ENCODE measurements at regions not wholly inside any gene's neighbourhood (a gene's known extent, or its start where the extent isn't known, plus 50 kb on each side); places are given as distances from the start of the nearest gene placed in this dataset.

GRCh38 chr2:128438586-128438985 lies 119.9 kb upstream of the HS6ST1 start:
- FAIRE-seq = no peak

GRCh38 chr2:128439031-128439790 lies 120.5 kb upstream of the HS6ST1 start:
- no peak for FAIRE-seq

- FAIRE-seq = no peak
Measured at GRCh38 chr2:128439791-128440665, 121.4 kb upstream of the HS6ST1 start.

DNA sequence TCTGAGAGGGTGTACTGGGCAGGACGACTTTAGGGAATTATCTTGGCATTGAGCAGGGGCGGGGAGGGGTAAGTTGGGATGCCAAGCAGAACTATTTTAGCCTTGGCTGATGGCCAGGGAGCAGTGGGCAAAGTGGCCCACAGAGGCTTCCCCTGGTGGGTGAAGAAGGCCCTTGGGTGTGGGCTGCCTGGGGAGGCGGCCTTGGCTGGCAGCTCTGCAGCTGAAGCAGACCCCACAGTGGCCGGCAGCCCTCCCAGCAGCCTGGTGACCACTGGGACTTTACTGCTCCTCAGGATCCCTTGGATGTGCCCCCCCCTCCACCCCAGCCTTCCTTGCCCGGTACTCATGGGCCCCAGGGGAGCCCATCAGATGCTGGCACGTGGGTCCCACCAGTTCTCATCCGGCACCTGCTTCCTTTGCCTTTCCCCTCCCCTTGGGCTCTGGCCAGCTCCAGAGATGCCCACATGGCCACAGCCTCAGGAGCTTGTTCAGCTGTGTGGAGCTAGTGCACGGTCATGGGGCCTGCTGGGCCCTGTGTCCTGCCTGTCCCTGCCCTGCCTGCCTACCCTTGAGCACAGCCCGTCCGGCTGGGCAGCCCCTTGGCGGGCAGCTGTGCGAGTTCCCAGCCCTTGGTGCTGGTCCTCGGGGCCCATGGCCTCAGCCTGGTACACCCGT lies 122.1 kb upstream of the HS6ST1 start:
- no peak for FAIRE-seq

GRCh38 chr2:128441341-128442052 lies 122.8 kb upstream of the HS6ST1 start:
- no peak for FAIRE-seq

GRCh38 chr2:128442053-128442751 lies 123.5 kb upstream of the HS6ST1 start:
- no peak for FAIRE-seq

DNA sequence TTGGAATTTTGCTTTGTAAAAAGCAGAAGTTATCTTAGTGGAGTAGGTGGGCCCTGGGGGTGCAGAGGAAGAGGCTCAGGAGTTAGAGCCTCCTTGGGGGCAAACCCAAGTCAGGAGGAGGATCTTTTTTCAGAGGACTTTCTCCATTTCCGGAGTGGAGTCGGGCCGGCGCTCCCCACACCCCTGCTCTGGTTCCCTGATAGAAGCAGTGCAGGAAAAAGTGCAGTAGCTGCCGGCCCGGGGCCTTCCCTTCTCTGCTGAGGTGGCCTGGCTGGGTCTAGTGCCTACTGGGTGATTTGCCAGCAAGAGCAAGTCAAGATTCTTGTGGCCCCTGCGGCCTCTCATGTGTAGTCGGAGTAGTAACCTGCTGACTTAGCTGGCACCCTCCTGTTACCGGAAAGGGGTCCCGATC lies 124.2 kb upstream of the HS6ST1 start:
- FAIRE-seq = no peak

GRCh38 chr2:128444121-128444771 lies 125.6 kb upstream of the HS6ST1 start:
- no peak for FAIRE-seq

GRCh38 chr2:128444816-128445522 lies 126.3 kb upstream of the HS6ST1 start:
- FAIRE-seq = no peak

DNA sequence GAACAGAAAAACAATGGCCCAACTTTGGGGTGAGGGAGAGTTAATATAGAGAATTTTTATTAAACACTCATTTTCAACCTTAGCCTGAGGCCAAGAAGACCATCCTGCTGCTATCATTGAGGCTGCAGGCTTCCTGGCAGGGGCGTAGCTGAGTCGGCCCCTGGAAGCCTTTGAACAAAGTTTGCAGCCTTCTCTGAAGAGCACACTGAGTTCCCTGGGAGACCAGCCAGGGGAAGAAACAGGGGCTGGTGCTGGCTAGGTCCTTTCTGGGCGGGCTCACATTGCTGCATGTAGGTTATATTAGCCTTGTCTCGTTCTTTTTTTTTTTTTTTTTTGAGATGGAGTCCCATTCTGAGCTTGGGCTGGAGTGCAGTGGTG lies 126.8 kb upstream of the HS6ST1 start:
- FAIRE-seq = no peak

DNA sequence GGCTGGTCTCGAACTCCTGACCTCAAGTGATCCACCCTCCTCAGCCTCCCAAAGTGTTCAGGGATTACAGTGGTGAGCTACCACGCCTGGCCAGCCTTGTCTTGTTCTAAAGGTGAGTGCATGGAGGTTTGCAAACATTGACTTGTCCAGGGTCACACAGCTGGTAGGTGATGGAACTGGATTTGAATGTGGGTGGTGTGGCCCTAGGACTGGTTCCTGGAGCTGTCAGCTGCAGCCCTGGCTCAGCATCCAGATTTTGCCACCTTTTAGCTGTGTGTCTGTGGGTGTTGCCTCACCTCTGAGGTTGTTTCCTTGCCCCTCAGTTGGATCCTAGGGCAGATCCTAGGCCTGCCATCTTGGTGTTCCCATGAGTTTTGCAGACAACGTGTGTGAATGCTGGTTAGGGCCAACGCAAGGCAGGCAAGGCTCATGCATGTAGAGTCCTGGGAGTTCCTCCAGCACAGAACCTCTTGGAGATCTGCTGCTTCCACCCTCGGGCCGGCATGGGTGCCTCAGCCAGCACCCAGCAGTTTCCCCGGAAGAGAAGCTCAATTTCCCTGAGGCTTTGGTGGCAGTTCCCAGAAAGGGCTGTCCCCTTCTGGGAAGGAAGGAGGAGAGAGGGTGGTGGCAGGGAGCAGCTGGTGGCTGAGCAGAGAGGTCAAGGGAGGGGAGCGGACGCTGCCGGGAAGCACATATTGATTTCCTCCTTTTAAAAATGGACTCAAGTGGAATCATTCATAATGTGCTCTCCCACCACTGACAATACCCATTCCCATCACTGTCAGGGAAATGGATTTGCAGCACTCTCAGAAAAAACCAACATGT lies 127.6 kb upstream of the HS6ST1 start:
- FAIRE-seq = no peak

DNA sequence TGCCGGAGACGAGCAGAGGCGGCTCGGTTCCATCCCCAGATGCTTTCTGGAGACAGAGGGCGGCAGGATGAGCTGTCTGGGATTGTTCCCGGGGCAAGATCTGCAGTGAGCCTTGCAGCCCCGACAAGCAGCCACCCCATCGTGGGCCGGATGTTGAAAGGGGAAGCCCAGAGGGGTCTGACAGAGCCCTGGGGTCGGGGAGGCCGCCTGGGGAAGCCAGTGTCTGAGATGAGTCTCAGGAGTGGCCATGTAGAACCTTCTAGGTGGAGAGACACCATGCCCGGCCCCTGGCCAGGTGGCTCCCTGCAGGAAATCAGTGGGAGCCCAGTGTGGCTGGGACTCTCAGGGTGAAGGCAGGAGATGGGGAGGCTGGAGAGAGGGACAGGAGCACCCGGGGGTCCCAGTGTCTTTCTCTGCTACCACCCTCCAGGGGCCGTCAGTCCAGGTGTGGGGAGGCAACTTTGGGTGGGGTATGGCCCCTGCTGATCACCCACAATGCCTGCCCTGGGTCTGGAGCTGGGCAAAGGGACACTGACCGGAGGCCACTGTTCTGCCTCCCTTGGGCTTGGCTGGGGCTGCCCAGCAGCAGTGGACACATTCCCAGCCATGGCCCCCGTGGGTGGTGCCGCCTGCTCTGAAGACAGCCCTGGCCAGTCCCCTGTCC lies 128.3 kb upstream of the HS6ST1 start:
- no peak for FAIRE-seq

DNA sequence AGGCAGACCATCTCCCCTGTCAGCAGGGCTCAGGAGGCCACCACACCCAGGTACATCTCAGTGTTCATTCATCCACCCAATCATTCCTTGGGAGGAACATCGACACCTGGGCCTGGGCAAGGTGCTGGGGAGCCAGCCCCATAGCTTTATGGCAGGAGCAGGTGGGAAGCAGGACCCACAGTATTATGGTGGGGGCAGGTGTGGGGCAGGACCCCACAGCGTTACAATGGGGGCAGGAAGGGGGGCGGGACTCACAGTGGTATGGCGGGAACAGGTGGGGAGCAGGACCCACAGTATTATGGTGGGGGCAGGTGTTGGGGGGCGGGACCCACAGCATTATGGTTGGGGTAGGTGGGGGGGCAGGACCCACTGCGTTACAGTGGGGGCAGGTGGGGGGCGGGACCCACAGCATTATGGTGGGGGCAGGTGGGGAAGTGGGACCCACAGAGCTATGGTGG lies 128.9 kb upstream of the HS6ST1 start:
- FAIRE-seq = no peak

GRCh38 chr2:128448331-128449225 lies 129.9 kb upstream of the HS6ST1 start:
- no peak for FAIRE-seq

DNA sequence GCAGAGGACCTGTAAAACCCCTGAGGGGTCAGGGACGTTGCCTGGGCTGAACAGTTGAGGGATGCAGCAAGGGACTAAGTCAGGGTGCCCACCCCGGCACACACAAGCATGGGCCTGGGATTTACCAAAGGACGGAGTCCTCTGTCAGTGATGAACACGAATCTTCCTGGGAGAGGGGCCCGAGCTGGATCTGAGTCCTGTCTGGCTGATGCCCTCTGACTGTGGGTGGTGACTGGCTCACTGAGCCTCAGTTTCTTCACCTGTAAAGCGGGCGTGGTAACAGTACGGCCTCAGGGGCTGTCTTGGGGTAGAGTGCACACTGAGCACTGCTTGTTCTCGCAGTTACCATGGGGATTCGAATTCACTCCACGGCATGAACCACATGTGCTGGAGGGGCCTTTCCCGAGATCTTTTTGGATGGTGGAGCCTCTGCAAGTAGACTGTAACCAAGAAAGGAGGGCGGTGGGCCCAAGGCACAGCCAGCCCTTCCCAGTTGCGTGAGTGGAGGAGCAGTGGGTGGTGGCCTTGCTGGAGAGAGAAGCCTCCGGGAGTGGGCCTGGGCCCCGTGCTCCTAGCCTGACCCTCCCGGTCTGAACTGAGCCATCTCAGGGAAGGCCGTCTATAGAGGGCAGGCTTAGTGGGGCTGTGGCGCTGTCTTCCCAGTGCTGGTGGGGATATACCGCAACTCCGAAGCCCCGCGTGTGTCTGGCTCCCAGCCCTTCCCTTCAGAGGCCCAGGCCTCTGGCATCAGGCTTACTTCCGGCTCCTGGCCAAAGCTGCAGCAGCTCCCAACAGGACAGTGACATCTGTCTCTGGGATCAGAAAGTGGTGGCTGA lies 130.8 kb upstream of the HS6ST1 start:
- FAIRE-seq = no peak

GRCh38 chr2:128450211-128451024 lies 131.8 kb upstream of the HS6ST1 start:
- FAIRE-seq = no peak
